ENCODE measurements at regions not wholly inside any gene's neighbourhood (a gene's known extent, or its start where the extent isn't known, plus 50 kb on each side); places are given as distances from the start of the nearest gene placed in this dataset.

DNA sequence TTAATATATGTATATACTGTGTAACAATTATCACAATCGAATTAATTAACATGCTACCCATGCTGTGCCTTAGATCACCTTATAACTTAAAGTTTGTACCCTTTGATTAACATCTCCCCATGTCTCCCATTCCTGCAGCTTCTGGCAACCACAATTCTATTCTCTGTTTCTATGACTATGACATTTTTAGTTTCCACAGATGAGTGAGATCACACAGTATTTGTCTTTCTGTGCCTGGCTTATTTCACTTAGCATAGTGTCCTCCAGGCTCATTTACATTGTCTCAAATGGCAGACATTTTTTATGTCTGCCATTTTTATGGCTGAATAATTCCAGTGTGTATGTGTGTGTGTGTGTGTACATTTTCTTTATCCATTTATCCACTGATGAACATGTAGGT is 146.1 kb upstream of the SLC28A3 start:
- TF ChIP-seq, protein P1, sequence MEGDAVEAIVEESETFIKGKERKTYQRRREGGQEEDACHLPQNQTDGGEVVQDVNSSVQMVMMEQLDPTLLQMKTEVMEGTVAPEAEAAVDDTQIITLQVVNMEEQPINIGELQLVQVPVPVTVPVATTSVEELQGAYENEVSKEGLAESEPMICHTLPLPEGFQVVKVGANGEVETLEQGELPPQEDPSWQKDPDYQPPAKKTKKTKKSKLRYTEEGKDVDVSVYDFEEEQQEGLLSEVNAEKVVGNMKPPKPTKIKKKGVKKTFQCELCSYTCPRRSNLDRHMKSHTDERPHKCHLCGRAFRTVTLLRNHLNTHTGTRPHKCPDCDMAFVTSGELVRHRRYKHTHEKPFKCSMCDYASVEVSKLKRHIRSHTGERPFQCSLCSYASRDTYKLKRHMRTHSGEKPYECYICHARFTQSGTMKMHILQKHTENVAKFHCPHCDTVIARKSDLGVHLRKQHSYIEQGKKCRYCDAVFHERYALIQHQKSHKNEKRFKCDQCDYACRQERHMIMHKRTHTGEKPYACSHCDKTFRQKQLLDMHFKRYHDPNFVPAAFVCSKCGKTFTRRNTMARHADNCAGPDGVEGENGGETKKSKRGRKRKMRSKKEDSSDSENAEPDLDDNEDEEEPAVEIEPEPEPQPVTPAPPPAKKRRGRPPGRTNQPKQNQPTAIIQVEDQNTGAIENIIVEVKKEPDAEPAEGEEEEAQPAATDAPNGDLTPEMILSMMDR (IDR thresholded peaks at IDR 0.05): no peak
- TF ChIP-seq EP300 (IDR thresholded peaks at IDR 0.05) (no peak), POLR2AphosphoS5 (IDR thresholded peaks at IDR 0.05) (no peak), POLR2A (IDR thresholded peaks at IDR 0.05) (no peak)
- H3K36me3 ChIP-seq: no peaks in the 10 kb centered on the region
- H3K27ac ChIP-seq: no peak overlapping the region
- no peaks in the 10 kb centered on the region for H3K9me3 ChIP-seq
- peaks cover 5% of the 10 kb centered on the region for H3K4me1 ChIP-seq
- no peak for DNase-seq (ENCODE audit: low spot score in 2 of 2)
- 98% methylated on average over 1 of the region's 1 CpG for WGBS
- H3K27me3 ChIP-seq: no peaks in the 10 kb centered on the region
- no peak overlapping the region for H3K4me3 ChIP-seq

DNA sequence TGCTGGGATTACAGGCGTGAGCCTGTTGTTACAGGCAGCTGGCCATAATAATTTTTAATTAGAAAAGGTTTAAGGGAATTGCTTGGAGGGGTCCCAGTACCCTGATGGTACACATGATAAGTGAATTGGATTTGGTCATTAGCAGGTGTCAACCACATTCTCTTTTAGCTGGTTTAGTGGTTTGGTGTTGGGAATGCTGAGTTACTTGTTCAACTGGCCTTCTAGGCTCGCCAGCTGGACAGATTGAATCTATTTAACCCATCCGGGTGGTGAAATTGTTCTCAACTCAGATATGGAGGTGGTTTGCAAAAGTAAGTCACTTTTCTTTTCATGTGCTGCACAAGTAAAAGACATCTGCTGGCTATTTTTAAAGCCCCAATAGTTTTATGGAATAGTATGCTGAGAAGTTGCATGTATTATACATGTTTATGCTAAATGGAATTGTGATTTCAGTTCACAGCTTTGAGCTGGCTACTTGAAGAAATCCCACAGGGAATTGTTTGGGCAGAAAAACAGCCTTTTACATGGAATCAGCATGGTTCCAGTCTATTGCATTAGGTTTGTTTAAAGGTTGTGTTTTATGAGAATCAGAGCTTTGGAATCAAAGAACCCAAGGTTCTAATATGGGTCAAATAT is 149.8 kb upstream of the SLC28A3 start:
- H3K4me1 ChIP-seq: no peaks in the 10 kb centered on the region
- H3K27ac ChIP-seq: no peak overlapping the region
- no peak overlapping the region for H3K4me3 ChIP-seq
- H3K9me3 ChIP-seq: no peaks in the 10 kb centered on the region
- TF ChIP-seq, protein P1 (IDR thresholded peaks at IDR 0.05): no peak
- TF ChIP-seq POLR2AphosphoS5 (IDR thresholded peaks at IDR 0.05) (no peak), EP300 (IDR thresholded peaks at IDR 0.05) (no peak), POLR2A (IDR thresholded peaks at IDR 0.05) (no peak)
- DNase-seq (ENCODE audit: low spot score in 2 of 2): no peak
- H3K36me3 ChIP-seq: no peaks in the 10 kb centered on the region
- 69% methylated on average over 3 of the region's 3 CpGs for WGBS
- H3K27me3 ChIP-seq: no peaks in the 10 kb centered on the region

DNA sequence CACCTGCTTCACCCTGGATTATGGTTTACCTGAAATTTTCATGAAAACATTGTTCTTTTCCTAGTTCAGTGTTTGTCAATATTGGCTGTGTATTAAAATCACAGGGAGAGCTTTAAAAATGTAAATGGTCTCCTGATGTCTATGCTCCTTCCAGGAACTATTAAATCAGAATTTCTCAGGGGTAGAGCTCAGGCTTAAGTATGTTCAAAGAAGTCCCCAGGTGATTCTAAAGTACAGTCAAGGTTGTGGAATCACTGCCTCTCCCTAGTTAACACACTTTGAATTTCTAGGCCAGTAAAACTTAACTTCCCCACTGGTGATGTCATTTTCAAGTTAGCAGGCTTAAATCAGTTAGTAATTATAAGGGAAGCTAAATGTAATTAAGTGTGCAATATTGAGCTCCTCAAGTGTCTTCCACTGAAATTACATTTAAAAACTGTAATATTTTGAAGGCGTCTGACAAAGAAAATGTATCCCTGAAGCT is 150.3 kb upstream of the SLC28A3 start:
- no peak for DNase-seq (ENCODE audit: low spot score in 2 of 2)
- H3K27ac ChIP-seq: no peak overlapping the region
- no peaks in the 10 kb centered on the region for H3K36me3 ChIP-seq
- no peak overlapping the region for H3K4me3 ChIP-seq
- TF ChIP-seq POLR2AphosphoS5 (IDR thresholded peaks at IDR 0.05): no peak
- TF ChIP-seq, protein P1 (IDR thresholded peaks at IDR 0.05): no peak
- TF ChIP-seq EP300 (IDR thresholded peaks at IDR 0.05): no peak
- TF ChIP-seq POLR2A (IDR thresholded peaks at IDR 0.05): no peak
- no peaks in the 10 kb centered on the region for H3K4me1 ChIP-seq
- 100% methylated on average over 1 of the region's 1 CpG for WGBS
- no peaks in the 10 kb centered on the region for H3K9me3 ChIP-seq
- no peaks in the 10 kb centered on the region for H3K27me3 ChIP-seq

DNA sequence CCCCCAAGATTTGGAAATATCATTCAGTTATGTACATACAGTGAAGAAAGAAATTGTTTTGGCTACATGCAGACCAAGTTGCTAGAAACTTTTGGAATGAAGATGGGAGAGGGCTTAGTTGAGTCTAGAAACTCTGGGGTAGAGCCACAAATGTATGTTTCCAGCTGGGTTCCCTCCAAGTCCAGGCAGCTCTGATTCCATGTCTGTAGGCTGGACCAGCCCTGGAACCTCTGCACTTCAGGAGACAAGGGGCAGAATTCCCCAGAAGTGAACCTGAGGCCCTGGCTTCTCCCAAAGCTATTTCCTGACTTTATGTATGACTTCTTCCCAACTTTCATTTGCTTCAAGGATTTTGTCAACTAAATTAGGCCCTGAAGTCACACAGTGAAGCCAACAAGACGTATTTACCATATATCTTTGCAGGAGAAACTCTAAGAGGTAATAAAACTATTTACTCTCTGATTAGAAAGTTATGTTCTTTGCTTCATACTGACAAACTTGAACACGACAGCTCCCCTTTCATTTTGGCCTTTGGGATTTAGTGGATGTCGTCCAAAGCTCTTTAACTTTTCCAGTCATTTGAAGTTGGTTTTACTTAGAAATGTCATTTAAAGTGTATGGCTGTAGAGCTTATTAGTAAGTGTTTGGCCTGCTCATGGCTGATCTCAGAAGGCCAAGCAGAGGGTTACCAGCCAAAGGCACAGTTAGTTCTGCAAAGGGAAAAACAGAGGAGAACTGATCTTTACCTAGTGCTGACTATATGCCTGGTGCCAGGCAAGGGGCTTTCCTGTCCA is 152.0 kb upstream of the SLC28A3 start:
- TF ChIP-seq, protein P1 (IDR thresholded peaks at IDR 0.05): no peak
- no peak for TF ChIP-seq POLR2A (IDR thresholded peaks at IDR 0.05)
- TF ChIP-seq POLR2AphosphoS5 (IDR thresholded peaks at IDR 0.05): no peak
- no peak for TF ChIP-seq EP300 (IDR thresholded peaks at IDR 0.05)
- WGBS: 58% methylated on average over 3 of the region's 3 CpGs

DNA sequence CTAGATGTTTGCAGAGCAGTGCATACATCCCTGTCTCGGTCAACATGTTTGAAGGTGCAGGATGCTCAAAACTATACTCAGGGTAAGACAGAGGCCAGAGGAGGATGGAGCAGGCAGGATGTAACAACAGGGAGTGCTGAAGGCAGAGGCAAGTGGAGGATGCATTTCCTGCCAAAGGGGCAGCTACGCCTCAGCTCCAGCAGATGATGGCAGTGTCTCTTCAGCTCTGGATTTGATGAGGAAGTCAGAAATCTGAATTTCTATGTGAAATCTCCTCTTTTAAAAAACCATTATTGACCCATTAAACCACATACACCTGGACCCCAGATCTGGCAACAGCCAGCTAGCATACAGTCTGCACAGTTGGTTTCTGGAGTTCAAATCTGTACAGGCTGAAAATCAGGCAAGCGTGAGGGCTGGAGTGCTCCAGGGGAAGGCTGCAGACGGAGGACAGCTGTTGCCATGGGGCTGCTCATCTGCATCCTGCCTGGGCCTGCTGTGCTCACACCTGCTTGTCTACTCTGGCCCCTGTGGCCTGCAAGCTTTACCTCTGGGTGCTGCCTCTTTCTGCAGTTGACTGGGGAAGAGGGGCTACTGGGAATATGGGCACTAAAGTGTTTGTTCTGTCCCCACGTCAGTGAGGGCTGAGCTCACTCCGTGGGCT is 152.9 kb upstream of the SLC28A3 start:
- WGBS: 69% methylated on average over 5 of the region's 6 CpGs
- no peak for DNase-seq (ENCODE audit: low spot score in 2 of 2)

More for the DNA sequence above, 152.0 kb upstream of the SLC28A3 start:
- Histone ChIP-seq H3K27ac (no peak overlapping the region), H3K4me1 (no peaks in the 10 kb centered on the region), H3K4me3 (no peak overlapping the region), H3K9me3 (no peaks in the 10 kb centered on the region), H3K27me3 (no peaks in the 10 kb centered on the region), H3K36me3 (no peaks in the 10 kb centered on the region)
- no peak for DNase-seq (ENCODE audit: low spot score in 2 of 2)

More for the DNA sequence above, 152.9 kb upstream of the SLC28A3 start:
- no peaks in the 10 kb centered on the region for H3K27me3 ChIP-seq
- H3K27ac ChIP-seq: no peak overlapping the region
- TF ChIP-seq POLR2A (IDR thresholded peaks at IDR 0.05) (no peak), POLR2AphosphoS5 (IDR thresholded peaks at IDR 0.05) (no peak), EP300 (IDR thresholded peaks at IDR 0.05) (no peak)
- TF ChIP-seq, protein P1 (IDR thresholded peaks at IDR 0.05): no peak
- no peaks in the 10 kb centered on the region for H3K4me1 ChIP-seq
- no peak overlapping the region for H3K4me3 ChIP-seq
- no peaks in the 10 kb centered on the region for H3K36me3 ChIP-seq
- no peaks in the 10 kb centered on the region for H3K9me3 ChIP-seq
